ENCODE measurements at regions not wholly inside any gene's neighbourhood (a gene's known extent, or its start where the extent isn't known, plus 50 kb on each side); places are given as distances from the start of the nearest gene placed in this dataset.

- no peaks in the 10 kb centered on the region for H3K36me3 ChIP-seq (ENCODE audit: insufficient read depth, low read length)
- Mint-ChIP-seq H3K4me3 (no peak overlapping the region), H3K36me3 (ENCODE audit: low read depth) (no peaks in the 10 kb centered on the region), H3K27ac (no peak overlapping the region), H3K4me1 (ENCODE audit: low read depth) (peaks cover 29% of the 10 kb centered on the region), H3K9me3 (no peaks in the 10 kb centered on the region), H3K27me3 (peaks cover 4% of the 10 kb centered on the region)
- H3K4me1 ChIP-seq (ENCODE audit: insufficient read depth, low read length): peaks cover 28% of the 10 kb centered on the region
- ChIA-PET POLR2A (no interaction called here), CTCF (no interaction called here)
- no peak overlapping the region for H3K27ac ChIP-seq (ENCODE audit: low read depth in 1 of 2, low read length in 2 of 2)
- no peak for TF ChIP-seq CTCF (IDR thresholded peaks at IDR 0.05)
- H3K27me3 ChIP-seq (ENCODE audit: control insufficient read depth in 1 of 2, insufficient read depth in 2 of 2, low read length in 2 of 2): no peaks in the 10 kb centered on the region
- no peak for DNase-seq
- no peak for ATAC-seq (ENCODE audit: poor library complexity)
- intact Hi-C loops (cut with DNase I, micrococcal nuclease): no loop called here
- no peaks in the 10 kb centered on the region for H3K9me3 ChIP-seq (ENCODE audit: control insufficient read depth in 1 of 2, insufficient read depth in 1 of 2, low read length in 2 of 2)
- no peak overlapping the region for H3K4me3 ChIP-seq (ENCODE audit: low read length)
These were observed 58.0 kb upstream of the PDE8B start for GRCh38 chr5:77152441-77152840.

- no peak overlapping the region for H3K27ac ChIP-seq (ENCODE audit: low read depth in 1 of 2, low read length in 2 of 2)
- Mint-ChIP-seq H3K9me3 (no peaks in the 10 kb centered on the region), H3K4me1 (ENCODE audit: low read depth) (peaks cover 20% of the 10 kb centered on the region), H3K27me3 (peaks cover 4% of the 10 kb centered on the region), H3K27ac (no peak overlapping the region), H3K36me3 (ENCODE audit: low read depth) (no peaks in the 10 kb centered on the region), H3K4me3 (no peak overlapping the region)
- CTCF ChIA-PET: no interaction called here
- no peak overlapping the region for H3K4me3 ChIP-seq (ENCODE audit: low read length)
- no peaks in the 10 kb centered on the region for H3K9me3 ChIP-seq (ENCODE audit: control insufficient read depth in 1 of 2, insufficient read depth in 1 of 2, low read length in 2 of 2)
- DNase-seq: no peak
- no peak for ATAC-seq (ENCODE audit: poor library complexity)
- TF ChIP-seq CTCF (IDR thresholded peaks at IDR 0.05): no peak
- POLR2A ChIA-PET: no interaction called here
- no peaks in the 10 kb centered on the region for H3K27me3 ChIP-seq (ENCODE audit: control insufficient read depth in 1 of 2, insufficient read depth in 2 of 2, low read length in 2 of 2)
- intact Hi-C loops (cut with DNase I, micrococcal nuclease): no loop called here
- H3K36me3 ChIP-seq (ENCODE audit: insufficient read depth, low read length): no peaks in the 10 kb centered on the region
- peaks cover 21% of the 10 kb centered on the region for H3K4me1 ChIP-seq (ENCODE audit: insufficient read depth, low read length)
These were observed 59.0 kb upstream of the PDE8B start for GRCh38 chr5:77151501-77151900.

GRCh38 chr5:77146896-77147295 lies 59.8 kb upstream of the ZBED3 start:
- no peak overlapping the region for H3K4me3 Mint-ChIP-seq
- H3K9me3 Mint-ChIP-seq: no peaks in the 10 kb centered on the region
- Histone ChIP-seq H3K36me3 (ENCODE audit: insufficient read depth, low read length) (no peaks in the 10 kb centered on the region), H3K27me3 (ENCODE audit: control insufficient read depth in 1 of 2, insufficient read depth in 2 of 2, low read length in 2 of 2) (no peaks in the 10 kb centered on the region), H3K4me3 (ENCODE audit: low read length) (no peak overlapping the region), H3K27ac (ENCODE audit: low read depth in 1 of 2, low read length in 2 of 2) (no peak overlapping the region), H3K4me1 (ENCODE audit: insufficient read depth, low read length) (no peaks in the 10 kb centered on the region), H3K9me3 (ENCODE audit: control insufficient read depth in 1 of 2, insufficient read depth in 1 of 2, low read length in 2 of 2) (no peaks in the 10 kb centered on the region)
- H3K36me3 Mint-ChIP-seq (ENCODE audit: low read depth): no peaks in the 10 kb centered on the region
- H3K27ac Mint-ChIP-seq: no peak overlapping the region
- H3K4me1 Mint-ChIP-seq (ENCODE audit: low read depth): no peaks in the 10 kb centered on the region
- ChIA-PET POLR2A (no interaction called here), CTCF (interaction anchor here (3.3 kb wide), 1 partner anchor 346 kb away, joined by 9 read pairs; the partner anchor contains the start of gene WDR41)
- no peak for TF ChIP-seq CTCF (IDR thresholded peaks at IDR 0.05)
- no peak for ATAC-seq (ENCODE audit: poor library complexity)
- intact Hi-C loops (cut with DNase I, micrococcal nuclease): loop anchor here in 1 of 2 experiments (5.0 kb wide), 2 partner anchors 90 to 290 kb away; no protein-coding TSS in a partner anchor
- peaks cover 4% of the 10 kb centered on the region for H3K27me3 Mint-ChIP-seq
- DNase-seq: no peak

All from CD4-positive, alpha-beta T cell (primary cell).